Vagina (tissue), 2 donors: ENCODE measurements at regions not wholly inside any gene's neighbourhood (a gene's known extent, or its start where the extent isn't known, plus 50 kb on each side); places are given as distances from the start of the nearest gene placed in this dataset.

Experiments
- DNase-seq, 2 donors: peaks; one replicate each; pipeline ENCODE4 v3.0.0-alpha.2; 2017; ENCODE audit errors: extremely low spot score in 2 of 2
- H3K27ac ChIP-seq: fragments of 200-600 bp; sonication (generic); one replicate; pipeline ENCODE4 v1.5.1; 2019
- H3K27me3 ChIP-seq: fragments of 200-600 bp; sonication (generic); one replicate; pipeline ENCODE4 v1.5.1; 2019
- H3K36me3 ChIP-seq, 2 donors: fragments of 200-600 bp; sonication (generic); one replicate each; pipeline ENCODE4 v1.5.1; 2017 to 2019
- H3K4me1 ChIP-seq: fragments of 200-600 bp; sonication (generic); one replicate; pipeline ENCODE4 v1.5.1; 2019
- H3K4me3 ChIP-seq, 2 donors: fragments of 200-600 bp; sonication (generic); 1 replicate in 1 of 2; 2 replicates in 1 of 2; pipeline ENCODE4 v1.5.1; 2016 to 2019
- H3K9me3 ChIP-seq: fragments of 200-600 bp; sonication (generic); one replicate; pipeline ENCODE4 v1.5.1; 2019
- POLR2A ChIP-seq, 2 donors: fragments of 450-650 bp; IDR thresholded peaks; one replicate each; pipeline ENCODE4 v1.6.1; 2017; ENCODE audit warnings: antibody characterized with exemption in 2 of 2, mild to moderate bottlenecking in 2 of 2, moderate library complexity in 2 of 2
- POLR2AphosphoS5 ChIP-seq, 2 donors: sonication (generic); formaldehyde crosslinking; IDR thresholded peaks; one replicate each; pipeline ENCODE4 v1.9.0; 2017; ENCODE audit warnings: antibody characterized with exemption in 2 of 2, mild to moderate bottlenecking in 2 of 2, low read depth in 1 of 2; ENCODE audit not compliant: insufficient read depth in 1 of 2
- intact Hi-C: fragments of 100-400 bp; cut with DNase I; formaldehyde crosslinking; loops from one replicate; pipeline ENCODE4 v1.15.1; 2023
- TF ChIP-seq, protein P1 (sequence below), 3 experiments: fragments of 450-650 bp in 2 of 3; fragments of 200-600 bp in 1 of 3; sonication (generic) in 1 of 3; IDR thresholded peaks; one replicate each; pipeline ENCODE4 v1.5.1; 2017 to 2019; ENCODE audit warnings: antibody characterized with exemption in 3 of 3, mild to moderate bottlenecking in 2 of 3, moderate library complexity in 2 of 3

- TF ChIP-seq POLR2AphosphoS5 (IDR thresholded peaks at IDR 0.05; ENCODE audit: insufficient read depth in 1 of 2, low read depth in 1 of 2), result no peak
- TF ChIP-seq, protein P1, sequence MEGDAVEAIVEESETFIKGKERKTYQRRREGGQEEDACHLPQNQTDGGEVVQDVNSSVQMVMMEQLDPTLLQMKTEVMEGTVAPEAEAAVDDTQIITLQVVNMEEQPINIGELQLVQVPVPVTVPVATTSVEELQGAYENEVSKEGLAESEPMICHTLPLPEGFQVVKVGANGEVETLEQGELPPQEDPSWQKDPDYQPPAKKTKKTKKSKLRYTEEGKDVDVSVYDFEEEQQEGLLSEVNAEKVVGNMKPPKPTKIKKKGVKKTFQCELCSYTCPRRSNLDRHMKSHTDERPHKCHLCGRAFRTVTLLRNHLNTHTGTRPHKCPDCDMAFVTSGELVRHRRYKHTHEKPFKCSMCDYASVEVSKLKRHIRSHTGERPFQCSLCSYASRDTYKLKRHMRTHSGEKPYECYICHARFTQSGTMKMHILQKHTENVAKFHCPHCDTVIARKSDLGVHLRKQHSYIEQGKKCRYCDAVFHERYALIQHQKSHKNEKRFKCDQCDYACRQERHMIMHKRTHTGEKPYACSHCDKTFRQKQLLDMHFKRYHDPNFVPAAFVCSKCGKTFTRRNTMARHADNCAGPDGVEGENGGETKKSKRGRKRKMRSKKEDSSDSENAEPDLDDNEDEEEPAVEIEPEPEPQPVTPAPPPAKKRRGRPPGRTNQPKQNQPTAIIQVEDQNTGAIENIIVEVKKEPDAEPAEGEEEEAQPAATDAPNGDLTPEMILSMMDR (IDR thresholded peaks at IDR 0.05), result no peak
- no peak for TF ChIP-seq POLR2A (IDR thresholded peaks at IDR 0.05)
- no peaks in the 10 kb centered on the region for H3K27me3 ChIP-seq
- H3K36me3 ChIP-seq, result no peaks in the 10 kb centered on the region
- intact Hi-C loops, result loop anchor here (2.0 kb wide), 1 partner anchor 36 kb away; no protein-coding TSS in a partner anchor
- no peak overlapping the region for H3K27ac ChIP-seq
- no peaks in the 10 kb centered on the region for H3K9me3 ChIP-seq
- no peak overlapping the region for H3K4me3 ChIP-seq
- peaks cover 13% of the 10 kb centered on the region for H3K4me1 ChIP-seq
- no peak for DNase-seq
Measured at GRCh38 chr11:70612459-70613141, 214.3 kb downstream of the CTTN start.

DNA sequence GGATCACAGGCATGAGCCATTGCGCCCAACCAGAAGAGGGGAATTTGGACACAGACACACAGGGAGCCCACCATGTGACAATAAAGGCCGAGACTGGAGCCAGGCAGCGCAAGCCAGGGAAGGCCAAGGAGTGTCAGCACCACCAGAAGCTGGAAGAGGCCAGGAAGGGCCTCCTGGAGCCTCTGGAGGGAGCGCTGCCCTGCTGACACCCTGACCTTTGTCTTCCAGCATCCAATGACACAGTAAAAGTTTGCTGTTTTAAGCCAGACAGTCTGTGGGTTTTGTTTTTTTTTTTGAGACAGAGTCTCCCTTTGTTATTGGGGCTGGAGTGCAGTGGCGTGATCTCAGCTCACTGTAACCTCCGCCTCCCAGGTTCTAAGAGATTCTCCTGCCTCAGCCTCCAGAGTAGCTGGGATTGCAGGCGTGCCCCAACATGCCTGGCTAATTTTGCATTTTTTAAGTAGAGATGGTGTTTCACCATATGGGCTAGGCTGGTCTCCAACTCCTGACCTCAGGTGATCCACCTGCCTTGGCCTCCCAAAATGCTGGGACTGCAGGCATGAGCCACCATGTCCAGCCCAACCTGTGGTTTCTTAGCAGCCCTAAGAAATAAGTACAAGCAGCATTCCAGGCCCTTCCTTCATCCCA lies 215.8 kb downstream of the CTTN start:
- Histone ChIP-seq H3K27ac (no peak overlapping the region), H3K27me3 (no peaks in the 10 kb centered on the region), H3K4me3 (no peak overlapping the region), H3K36me3 (no peaks in the 10 kb centered on the region), H3K9me3 (no peaks in the 10 kb centered on the region), H3K4me1 (peaks cover 13% of the 10 kb centered on the region)
- no peak for DNase-seq
- intact Hi-C loops, result no loop called here
- TF ChIP-seq, protein P1 (IDR thresholded peaks at IDR 0.05), result no peak
- TF ChIP-seq POLR2AphosphoS5 (IDR thresholded peaks at IDR 0.05; ENCODE audit: insufficient read depth in 1 of 2, low read depth in 1 of 2), result no peak
- TF ChIP-seq POLR2A (IDR thresholded peaks at IDR 0.05), result no peak

DNA sequence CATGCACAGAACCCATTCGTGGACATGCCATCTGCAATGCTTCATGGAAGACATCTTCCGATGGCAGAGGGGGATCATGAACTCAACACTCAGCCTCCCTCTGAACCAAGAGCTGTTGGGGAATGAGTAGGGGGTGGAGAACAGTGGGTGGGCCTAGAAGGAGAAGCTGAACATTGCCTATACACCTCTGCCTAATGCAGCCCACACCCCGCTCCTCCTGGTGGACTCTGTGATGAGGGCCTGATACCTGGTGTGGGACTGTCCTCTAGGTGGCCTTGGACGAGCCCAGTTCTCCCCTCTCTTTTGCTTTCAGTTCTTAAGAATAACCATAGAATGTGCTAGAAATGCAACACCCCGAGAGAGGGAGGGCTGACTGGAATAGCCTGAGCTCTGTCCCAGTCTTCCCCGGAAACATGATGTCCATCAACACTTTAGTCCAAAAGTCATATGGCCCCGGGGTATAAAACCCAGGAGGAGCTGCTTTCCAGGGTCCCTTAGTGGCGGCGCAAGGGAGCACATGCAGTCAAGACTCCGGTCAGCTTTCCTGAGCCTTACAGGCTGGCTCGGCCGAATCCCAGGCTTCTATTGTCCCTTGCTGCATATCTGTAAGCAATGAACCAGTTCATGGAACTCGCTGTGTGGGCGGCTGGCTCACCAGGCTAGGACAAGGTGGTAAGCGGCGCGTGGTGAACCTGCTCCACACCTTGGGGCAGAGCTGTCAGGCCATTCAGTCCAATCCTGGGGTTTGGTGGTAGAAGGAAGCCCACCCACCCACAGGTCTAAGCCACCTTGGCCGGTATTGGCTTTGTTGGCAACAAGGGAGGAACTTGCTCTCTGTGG lies 216.9 kb downstream of the CTTN start:
- TF ChIP-seq POLR2AphosphoS5 (IDR thresholded peaks at IDR 0.05; ENCODE audit: insufficient read depth in 1 of 2, low read depth in 1 of 2) (no peak), POLR2A (IDR thresholded peaks at IDR 0.05) (no peak)
- TF ChIP-seq, protein P1 (IDR thresholded peaks at IDR 0.05), result no peak
- Histone ChIP-seq H3K4me1 (peaks cover 8% of the 10 kb centered on the region), H3K27me3 (no peaks in the 10 kb centered on the region), H3K4me3 (no peak overlapping the region), H3K9me3 (no peaks in the 10 kb centered on the region), H3K27ac (no peak overlapping the region), H3K36me3 (no peaks in the 10 kb centered on the region)
- DNase-seq, result no peak
- intact Hi-C loops, result no loop called here

GRCh38 chr11:70616317-70616716 lies 218.0 kb downstream of the CTTN start:
- intact Hi-C loops, result no loop called here

More at GRCh38 chr11:70616317-70616716, 218.0 kb downstream of the CTTN start:
- TF ChIP-seq POLR2A (IDR thresholded peaks at IDR 0.05), result no peak
- no peak for TF ChIP-seq POLR2AphosphoS5 (IDR thresholded peaks at IDR 0.05; ENCODE audit: insufficient read depth in 1 of 2, low read depth in 1 of 2)
- TF ChIP-seq, protein P1 (IDR thresholded peaks at IDR 0.05), result no peak
- Histone ChIP-seq H3K9me3 (no peaks in the 10 kb centered on the region), H3K27ac (no peak overlapping the region), H3K4me3 (no peak overlapping the region), H3K27me3 (no peaks in the 10 kb centered on the region), H3K4me1 (no peaks in the 10 kb centered on the region), H3K36me3 (no peaks in the 10 kb centered on the region)
- DNase-seq, result no peak
